ENCODE measurements at regions not wholly inside any gene's neighbourhood (a gene's known extent, or its start where the extent isn't known, plus 50 kb on each side); places are given as distances from the start of the nearest gene placed in this dataset.

DNA sequence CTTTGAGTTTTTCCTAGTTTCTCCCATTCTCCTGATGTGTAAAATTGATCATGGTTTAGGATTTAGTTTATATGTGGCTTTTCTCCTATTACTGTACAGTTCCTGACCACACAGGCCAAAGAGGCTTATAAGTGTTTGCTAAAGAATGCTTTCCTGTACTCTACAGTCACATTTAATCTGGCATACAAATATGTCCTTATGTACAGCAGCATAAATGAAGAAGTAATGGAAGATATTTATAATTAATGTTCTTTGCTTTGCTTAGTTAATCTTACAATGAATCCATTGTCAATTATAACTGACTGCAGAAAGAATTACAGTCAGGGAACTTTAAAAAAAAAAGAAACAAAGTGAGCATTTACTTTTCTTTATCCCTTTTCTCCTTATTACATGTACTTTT, 293.9 kb downstream of the KCNC2 start:
- DNase-seq, result no peak

DNA sequence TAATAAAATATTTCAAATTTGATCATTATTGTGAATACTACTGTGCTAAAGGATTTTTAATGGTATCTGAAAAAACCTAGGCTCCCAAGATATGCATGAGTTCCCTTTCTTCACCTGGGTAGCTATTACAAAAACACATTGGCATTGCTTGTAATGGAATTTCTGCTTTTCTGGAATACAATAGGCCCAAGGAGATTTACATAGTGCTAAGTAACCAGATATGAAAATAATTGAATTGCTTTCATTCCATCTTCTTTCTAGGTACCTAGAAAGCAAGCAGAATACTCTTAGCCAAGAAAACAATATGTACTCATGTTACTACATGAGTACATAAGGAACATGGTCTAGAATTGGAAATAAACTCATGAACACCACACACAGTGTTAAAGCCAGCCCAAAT, 291.9 kb downstream of the KCNC2 start:
- DNase-seq, result no peak

DNA sequence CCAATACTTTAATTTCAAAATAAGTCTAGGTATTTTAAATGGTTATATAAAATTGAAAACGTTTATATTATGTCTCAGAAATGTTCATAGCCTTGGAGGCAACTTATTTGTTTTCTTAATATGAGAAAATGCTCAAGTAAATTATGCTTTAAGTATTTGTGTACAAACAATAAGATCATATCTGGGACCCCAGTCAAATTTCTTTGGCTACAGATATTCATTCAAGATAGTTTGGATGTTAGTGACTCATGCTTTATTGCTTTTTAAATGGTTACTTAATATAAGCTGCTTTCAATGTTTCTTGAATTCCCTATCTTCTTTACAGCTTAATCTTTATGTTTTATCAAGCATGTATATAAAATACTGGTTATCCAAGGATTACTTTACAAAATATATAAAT, 291.3 kb downstream of the KCNC2 start:
- DNase-seq, result no peak

DNA sequence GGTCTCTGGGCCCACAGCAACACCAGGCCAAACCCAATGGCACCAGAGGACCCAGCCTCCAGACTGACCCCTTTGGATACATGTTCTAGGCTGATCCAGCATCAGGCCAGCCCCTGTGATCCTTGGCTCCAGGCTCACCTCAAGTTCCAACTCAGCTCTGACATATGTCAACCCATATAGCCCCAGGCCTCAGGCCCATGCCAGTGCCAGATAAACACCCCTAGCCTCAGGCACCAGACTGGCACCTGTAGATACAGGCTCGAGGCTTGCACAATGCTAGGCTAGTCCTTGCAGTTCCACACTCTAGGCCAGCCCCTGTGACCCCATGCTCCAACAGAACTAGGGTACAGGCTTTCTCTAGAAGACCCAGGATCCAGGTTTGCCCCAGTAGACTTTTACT, 287.5 kb downstream of the KCNC2 start:
- no peak for DNase-seq

DNA sequence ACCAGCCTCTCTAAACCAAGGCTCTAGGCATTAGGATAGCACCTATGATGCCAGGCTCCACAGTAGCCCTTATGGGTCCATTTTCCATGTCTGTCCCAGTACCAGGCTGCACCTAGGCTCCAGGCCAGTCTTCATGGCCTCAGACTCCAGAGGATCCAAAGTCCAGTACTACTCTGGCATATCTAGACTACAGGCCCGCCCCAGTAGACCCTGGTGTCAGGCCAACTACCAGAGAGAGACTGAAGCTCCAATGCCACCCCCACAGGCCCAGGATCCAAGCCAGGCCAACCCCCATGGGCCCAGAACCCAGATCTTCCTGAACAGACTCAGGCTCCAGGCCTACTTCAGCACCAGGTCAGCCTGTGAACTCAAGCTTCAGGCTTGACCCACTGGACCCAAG, 287.0 kb downstream of the KCNC2 start:
- DNase-seq, result no peak

DNA sequence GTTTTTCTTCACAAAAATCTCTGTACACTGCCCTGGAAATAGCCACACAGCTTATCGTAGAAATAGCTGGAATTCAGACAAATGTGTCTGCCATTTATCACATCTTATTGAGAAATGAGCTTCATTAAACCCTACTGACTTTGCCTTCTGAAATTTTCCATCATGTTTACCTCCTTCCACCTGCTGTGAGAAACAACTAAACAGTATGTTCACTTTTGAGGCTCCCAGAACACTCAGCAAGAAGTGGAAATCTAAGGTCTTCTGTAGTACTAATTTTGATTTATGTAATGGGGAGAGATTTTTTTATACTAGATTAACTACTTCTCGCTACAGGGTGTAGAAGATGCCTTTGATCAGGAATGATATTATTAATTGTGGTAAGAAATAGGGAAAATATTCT, 268.0 kb downstream of the KCNC2 start:
- DNase-seq, result no peak

DNA sequence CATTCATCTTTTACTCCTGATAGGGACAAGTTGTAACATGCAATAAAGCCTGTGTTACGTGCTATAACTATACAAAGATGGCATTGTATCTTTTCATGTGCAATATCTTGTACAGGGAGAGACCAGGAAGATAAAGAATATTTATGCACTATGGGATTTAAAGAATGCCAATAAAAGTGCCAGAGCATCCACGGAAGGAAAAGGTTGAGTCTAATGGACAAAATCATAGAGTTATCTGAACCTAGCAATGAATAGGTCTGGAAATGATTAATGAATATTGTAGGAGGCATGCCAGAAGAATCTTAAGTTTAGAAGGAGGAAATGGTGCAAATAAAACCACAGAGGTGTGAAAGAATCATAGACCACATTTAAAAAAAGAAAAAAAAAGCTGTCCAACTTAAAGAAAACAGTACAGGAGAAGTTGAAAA, 263.9 kb downstream of the KCNC2 start:
- no peak for DNase-seq

DNA sequence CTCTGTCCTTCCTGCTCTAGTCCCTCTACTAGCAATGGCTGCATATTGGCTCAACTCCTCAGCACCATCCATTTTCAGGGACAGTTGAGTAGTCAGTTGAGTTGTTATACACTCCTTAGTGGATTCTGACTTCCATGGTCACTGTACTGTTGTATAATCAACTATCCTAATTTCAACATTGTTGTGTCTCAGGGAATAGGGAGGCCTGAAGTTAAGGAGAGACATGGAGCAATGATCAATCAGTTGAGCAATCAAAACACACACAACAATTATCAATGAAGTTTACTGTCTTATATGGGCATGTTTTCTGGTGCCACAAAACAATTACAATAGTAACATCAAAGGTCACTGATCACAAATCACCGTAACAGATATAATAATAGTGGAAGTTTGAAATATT, 255.9 kb downstream of the KCNC2 start:
- DNase-seq, result no peak

DNA sequence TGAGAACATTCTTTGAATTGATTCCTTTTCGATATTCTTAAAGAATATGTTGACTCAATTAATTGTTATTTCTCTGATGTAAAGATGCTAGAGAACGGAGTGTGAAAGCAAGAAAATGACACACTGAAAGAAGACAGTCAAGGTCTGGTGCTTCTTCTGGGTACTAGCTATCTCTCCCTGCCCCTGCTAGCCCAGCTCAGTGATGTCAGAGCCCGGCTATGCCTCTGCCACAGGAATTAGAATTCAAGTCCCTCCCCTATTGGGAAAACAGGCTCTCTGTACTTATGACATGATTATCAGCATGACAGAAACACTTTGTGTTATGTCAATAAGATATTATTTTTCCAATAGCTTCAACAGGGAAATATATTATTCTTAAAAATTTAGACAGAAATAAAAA, 252.4 kb downstream of the KCNC2 start:
- DNase-seq, result no peak

DNA sequence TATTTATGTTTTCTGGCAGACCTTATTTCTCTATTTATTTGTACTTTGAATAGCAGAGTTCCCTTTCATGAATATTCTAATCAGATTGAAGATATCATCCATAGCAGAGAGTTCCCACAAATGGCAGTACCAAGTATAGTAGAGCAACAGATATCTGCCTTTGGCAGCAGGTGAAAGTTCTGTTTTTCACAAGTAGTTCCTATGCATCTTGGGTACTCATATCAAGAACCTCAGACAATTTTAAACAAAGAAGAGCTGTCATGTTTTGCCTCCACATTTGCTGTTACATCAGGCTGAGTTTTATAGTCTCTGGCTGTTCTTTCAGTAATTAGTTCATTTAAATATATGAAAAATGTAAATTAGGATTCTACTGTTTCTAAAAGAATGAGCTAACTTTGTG, 252.0 kb downstream of the KCNC2 start:
- DNase-seq, result no peak

DNA sequence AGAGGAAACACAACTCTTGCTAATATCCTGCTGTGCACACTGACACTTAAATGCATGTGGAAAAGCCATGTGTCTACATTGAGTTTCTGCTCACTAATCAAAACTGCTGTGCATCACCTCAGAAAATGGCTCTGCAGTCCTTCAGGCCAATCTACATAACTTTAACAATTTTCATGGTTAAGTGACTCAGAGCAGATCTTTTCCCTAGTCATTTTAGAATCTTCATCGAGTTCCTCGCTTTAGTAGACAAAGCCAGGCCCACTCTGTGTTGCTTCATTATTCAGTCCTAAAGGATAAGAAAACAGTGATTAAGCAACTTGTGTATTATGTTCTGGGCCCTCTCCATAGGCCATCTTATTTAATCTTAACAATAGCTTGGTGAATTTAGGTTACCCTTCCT, 250.0 kb downstream of the KCNC2 start:
- DNase-seq, result no peak

DNA sequence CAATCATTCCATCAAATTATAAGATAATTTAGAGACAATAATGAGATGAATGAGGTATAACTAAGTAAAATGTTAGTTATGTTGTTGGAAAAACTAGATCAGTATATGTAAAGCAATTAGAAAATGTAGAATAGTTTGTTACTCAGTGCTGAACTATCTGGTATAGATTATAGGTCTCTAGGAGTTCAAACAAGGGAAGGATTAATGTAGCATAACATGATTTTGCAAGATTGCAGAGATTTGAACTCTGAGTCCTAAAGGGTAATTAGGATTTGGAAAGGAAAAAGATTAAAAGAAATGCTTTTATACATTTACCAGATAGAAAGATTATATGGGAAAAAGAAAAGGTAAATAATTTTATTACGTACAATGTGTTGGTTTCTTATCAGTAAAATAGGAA, 246.3 kb downstream of the KCNC2 start:
- no peak for DNase-seq

DNA sequence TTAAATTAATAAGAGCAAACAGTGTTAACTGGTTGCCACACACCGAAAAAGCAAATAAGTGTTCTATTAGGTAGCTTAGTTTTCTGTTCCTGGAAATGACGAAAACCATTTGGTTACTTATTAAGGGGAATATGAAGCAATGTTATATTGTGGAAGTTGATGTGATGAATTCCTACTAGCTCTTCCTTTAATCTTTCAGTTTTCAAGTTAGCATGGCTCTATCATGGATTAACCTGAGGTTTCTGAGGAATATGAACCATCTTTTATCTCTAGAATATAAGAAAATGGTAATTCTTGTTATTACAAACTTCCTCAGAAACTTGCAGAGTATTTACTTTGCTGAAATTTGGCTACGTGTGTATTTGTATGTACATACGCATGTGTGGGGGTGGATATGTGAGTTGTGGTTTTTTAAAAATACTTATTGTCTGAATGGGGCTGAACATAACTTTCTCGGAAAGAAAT, 245.7 kb downstream of the KCNC2 start:
- DNase-seq, result no peak

DNA sequence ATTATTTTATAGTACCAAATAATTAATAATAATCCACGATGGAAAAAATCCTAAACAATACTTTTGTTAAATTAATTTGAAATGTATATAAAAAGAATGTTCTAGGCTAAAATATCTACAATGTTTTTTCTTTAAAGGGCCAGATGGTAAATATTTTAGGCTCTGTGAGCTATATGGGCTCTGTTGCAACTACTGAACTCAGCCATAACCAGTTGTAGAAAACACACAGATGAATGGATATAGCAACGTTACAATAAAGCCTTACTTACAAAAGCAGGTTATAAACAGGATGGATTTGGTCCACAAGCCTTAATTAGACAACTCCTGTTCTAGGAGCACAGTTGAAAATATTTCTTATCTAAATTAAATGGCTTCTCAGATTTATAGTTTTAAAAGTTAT, 245.2 kb downstream of the KCNC2 start:
- DNase-seq, result no peak

DNA sequence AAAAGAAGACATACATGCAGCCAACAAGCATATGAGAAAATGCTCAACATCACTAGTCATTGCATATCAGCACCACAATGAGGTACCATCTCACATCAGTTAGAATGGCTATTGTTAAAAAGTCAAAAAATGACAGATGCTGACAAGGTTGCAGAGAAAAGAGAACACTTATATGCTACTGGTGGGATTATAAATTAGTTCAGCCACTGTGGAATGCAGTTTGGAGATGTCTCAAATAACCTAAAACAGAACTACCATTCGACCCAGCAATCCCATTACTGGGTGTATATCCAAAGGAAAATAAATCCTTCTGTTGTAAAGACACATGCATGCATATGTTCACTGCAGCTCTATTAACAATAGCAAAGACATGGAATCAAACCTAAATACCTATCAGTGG, 238.4 kb downstream of the KCNC2 start:
- DNase-seq, result no peak

DNA sequence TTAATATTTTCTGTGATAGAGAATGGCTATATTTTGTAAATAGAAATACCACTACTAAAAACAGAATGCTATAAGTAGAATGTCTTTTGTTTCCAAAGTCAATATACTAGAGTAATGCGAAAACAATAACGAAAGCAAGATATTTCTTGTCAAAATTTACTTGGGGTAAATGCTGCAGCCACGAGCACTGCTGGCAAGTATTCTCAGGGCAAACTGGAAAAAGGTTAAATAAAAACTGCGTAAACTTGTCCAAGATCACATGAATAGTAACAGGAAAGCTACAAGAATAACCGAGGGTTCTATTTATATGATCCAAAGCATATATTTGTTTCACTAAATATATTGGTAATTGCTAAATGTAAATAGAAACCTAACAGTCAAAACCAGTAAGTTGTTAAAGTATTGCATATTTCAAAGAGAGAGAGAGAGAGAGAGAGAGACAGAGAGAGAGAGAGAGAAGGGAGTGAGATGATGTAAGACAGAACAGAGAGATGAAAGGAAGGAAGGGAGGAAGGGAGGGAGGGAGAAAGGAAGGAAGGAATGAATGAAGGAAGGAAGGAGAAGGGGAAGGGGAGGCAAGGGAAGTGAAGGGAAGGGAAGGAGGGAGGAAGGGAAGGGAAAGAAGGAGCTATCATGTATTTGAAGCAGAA, 231.7 kb downstream of the KCNC2 start:
- DNase-seq, result no peak

DNA sequence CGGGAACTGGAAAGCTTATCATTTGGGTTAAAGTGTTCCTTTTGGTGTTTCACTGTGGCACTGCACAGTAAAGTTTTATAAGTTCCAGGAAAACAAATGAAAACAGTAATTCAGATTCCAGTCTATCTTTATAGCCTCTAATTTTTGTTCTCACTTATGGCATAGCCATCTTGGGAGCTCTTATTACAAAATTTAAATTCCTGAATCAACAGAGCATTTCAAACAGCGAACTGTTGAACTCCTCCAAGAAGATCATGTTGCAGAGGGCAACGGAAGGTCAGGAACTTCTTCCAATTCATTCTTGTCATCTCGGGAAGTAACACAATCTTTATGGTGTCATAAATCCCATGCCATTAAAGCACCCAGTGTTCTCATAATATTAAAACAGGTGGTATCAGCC, 229.1 kb downstream of the KCNC2 start:
- peak; percentile 16 for DNase-seq

DNA sequence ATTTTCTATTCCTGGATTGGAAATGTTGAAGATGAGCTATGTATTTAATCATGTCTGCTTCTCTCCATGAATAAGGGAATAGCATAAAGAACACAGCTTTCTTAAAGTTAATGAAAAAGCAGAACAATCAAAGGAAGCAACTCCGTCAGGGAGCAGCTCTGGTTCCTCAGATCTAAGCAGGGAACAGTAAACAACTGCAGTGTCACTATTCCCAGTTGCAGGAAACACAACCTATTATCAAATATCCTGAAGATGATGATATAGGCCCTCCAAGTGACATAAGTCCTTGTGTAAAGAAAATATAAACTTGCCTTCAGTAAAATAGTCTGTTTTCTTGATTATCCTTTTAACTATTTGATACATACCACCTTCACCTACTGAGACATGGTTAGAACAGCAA, 228.1 kb downstream of the KCNC2 start:
- DNase-seq, result no peak

DNA sequence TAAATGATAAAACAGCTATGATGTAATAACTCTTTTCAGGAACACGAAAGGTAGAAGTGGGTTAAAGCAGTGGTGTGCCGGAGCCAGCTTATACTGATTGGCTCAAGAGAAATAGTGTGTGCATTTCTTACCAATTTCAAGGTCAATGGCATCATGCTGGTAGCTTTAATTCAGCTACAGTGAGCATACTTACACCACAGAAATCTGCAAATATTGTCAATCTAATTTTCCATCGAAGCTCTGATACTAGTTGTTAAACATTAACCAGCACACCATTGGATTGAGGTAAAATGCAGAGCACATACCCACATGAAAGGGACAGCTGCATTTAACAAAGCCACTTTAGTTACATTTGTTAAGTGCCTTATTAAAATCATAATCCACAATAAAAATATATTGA, 225.7 kb downstream of the KCNC2 start:
- no peak for DNase-seq

DNA sequence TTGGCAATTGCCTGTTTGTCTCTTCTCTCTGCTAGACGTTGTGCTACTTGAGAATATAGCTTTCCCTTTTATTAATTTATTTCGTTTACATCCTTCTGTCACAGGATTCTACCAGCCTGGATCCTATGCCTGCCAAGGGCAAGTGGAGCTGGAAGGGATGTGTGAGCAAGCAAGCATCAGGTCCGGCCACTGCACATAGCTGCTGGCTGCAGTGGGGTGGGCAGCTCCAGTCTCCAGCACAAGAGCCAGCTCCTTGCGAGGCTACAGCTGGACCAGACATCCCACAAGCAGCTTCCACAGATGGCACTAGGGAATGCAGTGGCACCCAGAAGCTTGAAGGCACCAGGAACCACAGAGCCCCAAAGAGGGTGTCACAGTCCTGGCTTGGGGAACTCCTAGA, 225.0 kb downstream of the KCNC2 start:
- no peak for DNase-seq

DNA sequence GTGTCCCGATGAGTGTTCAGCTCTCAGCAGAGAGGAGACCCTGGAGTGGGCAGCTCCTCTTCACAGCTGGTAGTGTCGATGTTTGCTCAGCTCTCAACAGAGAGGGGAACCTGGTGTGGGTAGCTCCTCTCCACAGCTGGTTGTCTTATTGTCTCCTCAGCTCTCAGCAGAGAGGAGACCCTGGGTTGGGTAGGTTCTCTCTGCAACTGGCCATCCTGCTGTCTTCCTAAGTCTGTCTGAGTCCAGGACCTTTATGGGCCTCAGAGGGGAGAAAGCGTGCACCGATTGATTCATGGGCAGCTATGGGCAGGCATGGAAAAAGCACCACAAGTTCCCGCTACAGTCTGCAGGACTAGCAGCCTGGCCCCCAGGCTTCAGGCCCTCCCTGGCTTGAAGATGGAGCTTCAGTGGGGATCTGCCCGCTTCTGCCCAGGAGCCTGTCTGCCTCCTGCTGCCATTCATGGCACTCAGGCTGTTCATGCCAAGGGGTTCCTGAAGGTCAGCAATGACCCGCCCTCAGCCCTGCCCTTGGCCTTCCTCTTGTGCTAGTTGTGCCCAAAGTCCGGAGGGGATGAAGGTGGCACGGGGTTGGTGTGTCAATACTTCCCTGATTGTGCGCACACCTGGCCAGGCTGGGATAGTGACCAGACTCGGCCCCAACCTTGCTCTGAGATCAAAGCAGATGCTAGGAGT, 224.2 kb downstream of the KCNC2 start:
- DNase-seq, result no peak

DNA sequence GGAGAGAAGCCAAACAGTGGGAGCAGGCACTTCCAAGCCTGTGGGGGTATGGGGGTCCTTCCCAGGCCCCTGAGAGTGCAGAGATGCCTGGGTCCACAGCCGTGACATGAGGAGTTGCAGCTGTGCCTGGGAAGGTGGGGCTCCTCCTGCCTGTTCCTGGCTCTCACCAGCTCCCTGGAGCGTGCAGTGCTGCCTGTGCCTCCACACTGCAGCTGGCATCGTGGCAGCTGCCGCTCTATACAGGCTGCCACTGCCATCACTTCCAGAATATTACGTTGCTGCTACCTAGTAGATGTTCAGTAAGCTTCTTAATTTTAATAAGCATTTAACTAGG, 223.7 kb downstream of the KCNC2 start:
- DNase-seq, result no peak

DNA sequence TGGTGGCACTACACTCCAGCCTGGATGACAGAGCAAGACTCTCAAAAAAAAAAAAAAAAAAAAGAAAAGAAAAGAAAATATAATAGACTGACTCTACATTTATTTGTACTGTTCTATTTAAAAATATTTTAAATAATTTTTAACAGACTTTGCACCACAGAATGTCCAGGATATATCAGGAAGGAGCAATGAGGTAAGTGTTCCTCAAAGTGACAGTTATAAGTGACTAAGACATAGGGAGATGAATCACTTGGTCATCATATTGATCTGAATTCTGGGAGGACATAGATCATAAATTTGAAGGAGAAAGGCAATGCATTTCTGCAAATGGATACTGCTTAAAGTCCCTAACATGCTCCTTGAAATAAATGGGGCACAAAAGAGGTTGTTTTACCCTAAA, 221.5 kb downstream of the KCNC2 start:
- no peak for DNase-seq
